HG02970 (cell line): ENCODE measurements at regions not wholly inside any gene's neighbourhood (a gene's known extent, or its start where the extent isn't known, plus 50 kb on each side); places are given as distances from the start of the nearest gene placed in this dataset.

ENCODE experiments used
- ATAC-seq: cut with Tn5 transposase; IDR thresholded peaks from one replicate; pipeline ENCODE4 v1.9.1; 2021; ENCODE audit warnings: mild to moderate bottlenecking, moderate library complexity, moderate number of reproducible peaks; ENCODE audit not compliant: unreplicated experiment, low FRiP score

DNA sequence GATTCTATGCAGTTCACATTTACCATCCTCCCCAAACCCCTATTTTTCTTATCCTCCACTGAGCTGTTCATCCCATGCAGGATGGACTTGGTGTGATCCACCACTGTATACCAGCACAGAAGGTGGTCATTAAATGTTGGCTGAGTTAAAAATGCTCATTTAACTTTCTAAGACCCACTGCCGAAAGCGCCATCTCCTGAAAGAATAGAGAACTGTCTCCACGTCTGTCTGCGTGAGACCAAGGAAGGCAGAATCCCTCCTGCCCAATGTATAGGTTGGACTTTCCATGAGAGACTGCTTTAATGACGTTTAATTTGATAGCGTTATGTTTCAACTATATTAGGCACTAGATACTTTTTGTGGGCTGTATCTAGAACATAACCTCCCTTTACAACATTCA is 124.3 kb downstream of the GPAM start:
- no peak for ATAC-seq

DNA sequence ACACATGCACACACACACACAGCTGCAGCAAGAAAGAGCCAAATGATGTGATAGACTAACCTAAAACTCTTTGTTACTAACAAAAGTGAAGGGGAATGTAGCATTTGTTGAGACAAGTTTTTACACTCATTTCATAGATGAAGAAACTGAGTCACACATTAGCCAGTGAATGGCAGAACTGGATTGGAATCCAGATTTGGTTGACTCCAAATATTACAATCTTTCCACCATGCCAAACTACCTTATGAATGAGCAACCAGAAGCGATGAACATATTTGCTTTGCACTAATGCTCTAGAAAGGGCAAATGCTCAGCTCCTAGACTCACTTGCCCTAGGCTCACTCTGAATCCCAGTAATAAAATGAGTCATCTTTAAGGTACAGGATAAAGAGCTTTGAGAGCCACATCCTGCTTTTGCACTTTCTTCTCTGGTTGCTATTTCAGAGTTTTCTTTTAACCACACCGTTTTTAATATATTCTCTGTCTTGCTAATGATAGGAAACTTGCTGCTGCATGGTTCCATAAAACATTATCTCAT is 111.9 kb downstream of the GPAM start:
- ATAC-seq, result no peak

DNA sequence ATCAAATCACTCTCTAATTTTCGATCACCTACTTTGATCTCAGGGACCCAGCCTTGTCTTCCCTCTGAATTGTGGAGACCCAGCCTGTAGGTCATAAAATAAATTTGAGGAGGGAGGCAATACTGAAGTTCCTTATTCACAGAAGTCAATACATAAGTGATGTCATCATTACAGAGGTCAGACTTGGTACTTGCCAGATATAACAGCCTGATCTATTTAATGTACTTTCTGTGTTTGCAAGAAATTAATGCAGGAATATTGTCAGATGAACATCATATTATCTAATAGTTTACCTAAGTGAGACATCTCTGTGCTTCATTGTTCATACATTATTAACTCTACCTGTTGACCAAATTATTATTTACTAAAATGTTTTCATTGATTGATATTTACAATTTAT is 105.6 kb downstream of the GPAM start:
- ATAC-seq, result no peak

DNA sequence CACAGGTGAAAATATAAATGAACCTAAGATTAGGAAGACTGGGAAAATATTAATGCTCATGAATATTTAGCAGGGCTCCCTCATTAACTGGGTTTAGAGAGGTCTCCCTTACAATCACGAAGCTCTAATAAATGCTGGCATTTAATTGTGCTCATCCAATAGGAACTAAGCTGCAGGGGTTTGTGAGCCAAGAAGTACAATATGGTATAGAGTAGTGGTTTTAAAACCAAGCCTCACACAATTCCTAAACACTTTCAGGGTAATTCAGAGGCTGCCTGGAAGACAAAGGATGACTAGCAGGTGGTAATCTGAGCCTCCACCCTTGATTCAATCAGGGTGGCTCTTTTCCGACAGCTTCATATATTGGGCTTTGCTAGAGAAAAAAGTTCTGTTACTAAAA is 103.3 kb downstream of the GPAM start:
- ATAC-seq, result no peak

DNA sequence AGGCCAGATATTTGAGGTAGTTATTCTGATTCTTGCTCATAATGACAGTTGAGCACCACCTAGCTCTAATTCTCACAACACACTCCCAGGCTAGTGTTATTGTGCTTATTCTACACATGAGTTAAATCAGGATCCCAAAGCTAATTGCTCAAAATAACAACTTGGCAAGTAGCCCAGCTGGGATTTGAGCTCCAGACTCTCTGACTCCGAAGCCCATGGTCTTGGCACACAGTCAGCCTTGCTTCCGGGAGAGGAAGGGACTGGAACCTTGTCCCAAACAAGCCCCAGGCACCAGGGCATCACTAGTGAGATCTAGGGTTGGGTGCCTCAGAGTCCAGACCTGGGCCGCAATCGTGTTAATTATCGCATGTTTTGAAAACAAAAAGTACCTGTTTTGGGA is 101.4 kb downstream of the GPAM start:
- ATAC-seq, result no peak

DNA sequence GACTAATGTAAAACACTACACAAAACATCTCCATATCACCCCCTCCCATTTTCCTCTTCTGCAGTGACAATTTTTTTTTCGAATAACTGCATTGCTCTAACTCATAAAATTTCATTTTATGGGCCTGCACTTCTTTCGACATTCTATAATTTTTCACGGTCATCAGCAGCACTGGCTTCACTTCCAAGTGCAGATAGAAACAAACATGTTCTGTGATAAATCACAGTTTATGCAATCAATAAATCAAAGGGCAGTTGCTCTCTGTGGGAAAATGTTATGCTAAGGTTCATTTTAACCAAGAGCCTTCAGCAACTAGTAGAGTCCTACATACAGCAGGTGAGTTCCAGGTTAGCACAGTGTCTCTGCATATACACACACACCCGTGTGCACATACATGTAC is 100.1 kb downstream of the GPAM start:
- no peak for ATAC-seq

DNA sequence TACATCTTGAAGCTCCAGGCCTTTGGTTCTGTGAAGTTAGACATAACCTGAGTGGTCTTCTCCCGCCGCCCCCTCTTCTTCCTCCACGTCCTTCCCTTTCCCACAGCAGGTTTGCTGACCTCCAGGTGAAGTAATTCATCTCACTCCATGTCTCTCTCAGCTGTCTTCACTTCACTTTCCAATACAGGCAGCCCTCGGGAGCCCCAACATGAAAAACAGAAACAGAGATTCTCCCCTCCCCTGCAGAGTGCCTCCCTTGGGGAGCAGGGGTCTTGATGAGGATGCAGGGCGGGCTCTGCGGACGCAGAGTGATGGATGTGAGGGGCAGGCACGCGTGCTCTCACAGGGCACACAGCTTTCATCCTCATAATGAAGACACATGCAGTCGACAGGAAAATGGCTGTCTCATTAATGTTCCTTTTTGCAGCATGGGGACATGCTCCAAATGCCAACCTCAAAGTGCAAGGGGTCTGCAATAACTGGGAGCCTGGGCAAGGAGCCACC is 95.6 kb downstream of the GPAM start:
- no peak for ATAC-seq

DNA sequence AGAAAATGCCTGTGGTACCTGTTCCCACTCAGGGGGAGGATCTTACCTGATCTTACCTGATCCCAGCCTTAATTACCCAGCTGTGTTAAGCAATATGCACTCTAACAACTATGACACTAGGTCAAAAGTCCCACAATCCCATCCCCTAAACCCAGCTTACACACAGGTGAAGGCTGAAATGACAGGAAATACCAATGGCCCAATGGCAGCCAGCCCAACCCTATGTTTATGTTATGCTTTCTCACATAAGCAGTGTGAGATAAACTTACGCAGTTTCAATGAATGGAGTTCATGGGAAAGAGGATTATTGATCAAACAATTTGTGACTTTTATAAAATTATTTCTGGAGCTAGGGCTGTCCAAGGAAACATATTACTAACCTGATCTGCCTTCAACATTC is 91.9 kb downstream of the GPAM start:
- ATAC-seq, result no peak

DNA sequence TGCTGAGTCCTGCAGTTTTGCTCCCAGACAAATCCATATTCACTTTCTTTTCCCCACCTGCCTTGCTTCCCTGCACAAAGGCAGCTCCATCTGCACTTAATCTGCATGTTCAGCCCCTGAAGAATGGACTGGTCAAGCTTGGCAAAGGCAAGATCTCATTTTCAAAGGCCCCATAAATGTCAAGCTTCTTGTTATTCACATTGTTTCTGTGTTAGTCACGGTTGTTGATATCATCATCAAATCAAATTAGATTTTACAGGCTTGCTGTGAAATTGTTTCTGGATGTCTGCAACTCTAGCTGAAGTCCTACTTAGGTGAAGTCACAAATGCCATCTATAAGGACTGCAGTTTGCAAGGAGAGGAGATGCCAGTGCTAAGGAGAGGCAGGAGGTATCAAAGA is 91.0 kb downstream of the GPAM start:
- ATAC-seq, result no peak

DNA sequence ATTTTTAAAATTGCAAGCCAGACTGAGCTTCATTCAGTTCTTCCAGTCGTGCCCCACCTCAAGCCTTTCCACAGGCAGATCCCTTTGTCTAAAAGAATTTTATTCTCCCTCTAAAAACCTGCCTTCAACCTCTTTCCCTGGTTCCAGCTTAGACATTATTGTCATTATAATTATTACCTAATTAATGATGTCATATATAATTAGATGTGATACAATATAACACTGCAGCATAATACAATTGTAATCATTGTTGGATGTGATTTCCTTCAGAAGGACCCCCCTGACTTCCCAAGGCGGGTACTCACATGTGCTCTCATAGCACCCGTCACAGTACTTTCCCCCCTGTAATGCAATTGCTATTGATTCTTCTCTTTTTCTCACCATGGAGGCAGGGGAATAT is 88.6 kb downstream of the GPAM start:
- ATAC-seq, result no peak

DNA sequence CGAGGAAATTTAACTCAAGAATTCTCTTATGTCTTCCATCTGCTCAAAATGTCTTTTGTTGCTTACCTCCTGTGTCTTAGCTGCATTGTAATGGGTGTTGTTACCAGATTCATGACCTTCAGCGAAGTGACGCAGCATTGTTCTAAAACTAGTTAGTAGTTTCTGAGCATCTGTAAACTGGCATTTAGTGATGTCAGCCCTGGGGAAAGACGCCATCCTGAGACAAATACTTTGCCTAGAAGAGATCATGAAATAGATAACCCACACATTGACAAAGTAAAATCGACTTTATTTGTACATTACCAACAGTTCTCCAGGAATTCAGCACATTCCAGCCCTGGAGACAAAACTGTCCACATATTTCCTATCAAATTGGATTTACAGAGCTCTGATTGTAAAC is 87.8 kb downstream of the GPAM start:
- no peak for ATAC-seq

DNA sequence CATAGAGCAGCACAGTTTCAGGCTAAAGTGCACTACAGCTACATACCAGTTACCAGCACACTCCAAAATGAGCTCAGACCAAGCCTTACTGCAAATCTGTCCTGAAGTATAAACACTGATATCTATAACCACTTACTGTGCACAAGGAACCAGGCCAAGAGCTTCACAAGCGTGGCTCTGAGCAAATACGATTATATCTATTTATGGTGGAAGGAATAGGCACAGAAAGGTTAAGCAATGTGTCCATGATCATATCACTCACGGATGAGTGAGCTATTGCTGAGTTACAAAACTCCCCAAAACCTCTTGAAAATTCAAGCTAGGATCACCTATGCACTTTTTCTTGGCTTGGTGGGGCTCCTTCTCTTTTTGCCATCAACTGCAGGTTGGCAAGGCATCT is 84.9 kb downstream of the GPAM start:
- no peak for ATAC-seq
